WTC11 (cell line): ENCODE measurements at regions not wholly inside any gene's neighbourhood (a gene's known extent, or its start where the extent isn't known, plus 50 kb on each side); places are given as distances from the start of the nearest gene placed in this dataset.

Experiments used
- ATAC-seq: fragments of 200-7000 bp; cut with Tn5 transposase; 2 replicates; pipeline ENCODE4 v1.10.0; 2021; ENCODE audit warnings: mild to moderate bottlenecking, moderate library complexity
- CTCF ChIA-PET: fragments of 300-600 bp; sonication (Branson Sonifier 250); formaldehyde crosslinking; loops from one replicate; lab custom pipeline; 2021; ENCODE audit warnings: antibody characterized with exemption; lab: Charles Lee
- POLR2A ChIA-PET: fragments of 350-600 bp; sonication (Branson Sonifier 250); formaldehyde crosslinking; loops from one replicate; lab custom pipeline; 2021; ENCODE audit warnings: antibody characterized with exemption; lab: Charles Lee
- DNase-seq: peaks from one replicate; pipeline ENCODE4 v3.0.0; 2021; ENCODE audit warnings: low spot score
- H3K27ac Mint-ChIP-seq: 2 replicates; pipeline ENCODE4 v1.8.0; 2021; ENCODE audit warnings: mixed read lengths
- H3K27me3 Mint-ChIP-seq: 2 replicates; pipeline ENCODE4 v1.8.0; 2021; ENCODE audit warnings: low read depth, mild to moderate bottlenecking, moderate library complexity, mixed read lengths
- H3K36me3 Mint-ChIP-seq: 2 replicates; pipeline ENCODE4 v1.8.0; 2021; ENCODE audit warnings: mixed read lengths
- H3K4me1 Mint-ChIP-seq: 2 replicates; pipeline ENCODE4 v1.8.0; 2022; ENCODE audit warnings: mixed read lengths
- H3K4me3 Mint-ChIP-seq: 2 replicates; pipeline ENCODE4 v1.8.0; 2021; ENCODE audit warnings: mild to moderate bottlenecking, moderate library complexity, mixed read lengths
- H3K9me3 Mint-ChIP-seq: 2 replicates; pipeline ENCODE4 v1.8.0; 2021; ENCODE audit warnings: mixed read lengths
- AFF4 ChIP-seq: sonication (generic); formaldehyde crosslinking; IDR thresholded peaks from 2 replicates; pipeline ENCODE4 v1.8.1; 2023; ENCODE audit warnings: mild to moderate bottlenecking, missing genetic modification reagents, borderline replicate concordance
- ARID4B ChIP-seq: sonication (generic); formaldehyde crosslinking; IDR thresholded peaks from 2 replicates; pipeline ENCODE4 v1.8.0; 2023; ENCODE audit warnings: missing genetic modification reagents, mild to moderate bottlenecking, borderline replicate concordance
- ATF6 ChIP-seq: sonication (generic); formaldehyde crosslinking; IDR thresholded peaks from 2 replicates; pipeline ENCODE4 v1.8.1; 2023; ENCODE audit warnings: mild to moderate bottlenecking, missing genetic modification reagents
- E2F1 ChIP-seq: sonication (generic); formaldehyde crosslinking; IDR thresholded peaks from 2 replicates; pipeline ENCODE4 v1.8.0; 2022; ENCODE audit warnings: mild to moderate bottlenecking, missing genetic modification reagents
- ETV6 ChIP-seq: sonication (generic); formaldehyde crosslinking; IDR thresholded peaks from 2 replicates; pipeline ENCODE4 v1.8.1; 2022; ENCODE audit warnings: mild to moderate bottlenecking, missing genetic modification reagents
- FOXP4 ChIP-seq: sonication (generic); formaldehyde crosslinking; IDR thresholded peaks from 2 replicates; pipeline ENCODE4 v1.8.0; 2022; ENCODE audit warnings: mild to moderate bottlenecking, missing genetic modification reagents
- NR1H2 ChIP-seq: sonication (generic); formaldehyde crosslinking; IDR thresholded peaks from 2 replicates; pipeline ENCODE4 v1.9.0; 2021; ENCODE audit warnings: mild to moderate bottlenecking, moderate library complexity, missing genetic modification reagents
- RELA ChIP-seq: sonication (generic); formaldehyde crosslinking; IDR thresholded peaks from 2 replicates; pipeline ENCODE4 v1.8.1; 2022; ENCODE audit warnings: missing genetic modification reagents, mild to moderate bottlenecking, borderline replicate concordance
- TP53 ChIP-seq: sonication (generic); formaldehyde crosslinking; IDR thresholded peaks from 2 replicates; pipeline ENCODE4 v1.8.1; 2023; ENCODE audit warnings: mild to moderate bottlenecking, missing genetic modification reagents
- ZNF219 ChIP-seq: sonication (generic); formaldehyde crosslinking; IDR thresholded peaks from 2 replicates; pipeline ENCODE4 v1.8.0; 2023; ENCODE audit warnings: missing genetic modification reagents, mild to moderate bottlenecking, borderline replicate concordance
- ZNF671 ChIP-seq: fragments of 250-450 bp; sonication (Bioruptor Pico); IDR thresholded peaks from 2 replicates; pipeline ENCODE4 v1.8.0; 2021; ENCODE audit warnings: mild to moderate bottlenecking

GRCh38 chr7:26500749-26501352, 209.2 kb downstream of the SNX10 start:
- H3K36me3 Mint-ChIP-seq = no peaks in the 10 kb centered on the region
- DNase-seq (no peak), ATAC-seq (no peak)
- no peak overlapping the region for H3K27ac Mint-ChIP-seq
- 0 out of 2 replicates have a peak, but pooled peaks cover 3% of the 10 kb centered on the region for H3K4me1 Mint-ChIP-seq
- no peaks in the 10 kb centered on the region; the same call in 1 of the 2 replicates for H3K27me3 Mint-ChIP-seq
- ChIA-PET CTCF (interaction anchor here (0.6 to 1.2 kb wide), 5 partner anchors 110 to 168 kb away, joined by 3 to 4 read pairs (median 3); no protein-coding TSS in a partner anchor), POLR2A (no interaction called here)
- TF ChIP-seq ARID4B (CRISPR knock-in tag) (no peak), E2F1 (CRISPR knock-in tag) (no peak), ETV6 (no peak), AFF4 (CRISPR knock-in tag) (no peak)
- no peak overlapping the region for H3K4me3 Mint-ChIP-seq
- H3K9me3 Mint-ChIP-seq = no peaks in the 10 kb centered on the region

GRCh38 chr7:26504411-26505120, 212.9 kb downstream of the SNX10 start:
- TF ChIP-seq FOXP4 (no peak), ZNF219 (CRISPR knock-in tag) (no peak), NR1H2 (CRISPR knock-in tag) (no peak), ZNF671 (CRISPR knock-in tag) (no peak), TP53 (CRISPR knock-in tag) (no peak), ATF6 (CRISPR knock-in tag) (no peak), RELA (no peak), ARID4B (CRISPR knock-in tag) (no peak)
- TF ChIP-seq, all 79 proteins: peak for 0
- Mint-ChIP-seq H3K4me1 (peaks cover 15% of the 10 kb centered on the region), H3K4me3 (no peak overlapping the region), H3K27me3 (no peaks in the 10 kb centered on the region; the same call in 1 of the 2 replicates), H3K27ac (no peak overlapping the region), H3K36me3 (no peaks in the 10 kb centered on the region), H3K9me3 (no peaks in the 10 kb centered on the region)
- no peak for ATAC-seq
- CTCF ChIA-PET = interaction anchor here (0.7 to 2.1 kb wide), 4 partner anchors 129 to 610 kb away, joined by 3 to 11 read pairs (median 4); no protein-coding TSS in a partner anchor
- POLR2A ChIA-PET = no interaction called here
- DNase-seq = no peak
